Renal pelvis (tissue), 1 donor: ENCODE measurements at regions not wholly inside any gene's neighbourhood (a gene's known extent, or its start where the extent isn't known, plus 50 kb on each side); places are given as distances from the start of the nearest gene placed in this dataset.
"Not testable (repeated sequence)": the region's sequence is repeated elsewhere in the genome, so short reads cannot be mapped to it uniquely, and the experiment has no call there.

Experiments used
- DNase-seq: peaks from one replicate; pipeline ENCODE4 v3.0.0-alpha.2; 2013

- no peak for DNase-seq
Measured at GRCh38 chr20:29687438-29687837, 1570.0 kb upstream of the DEFB115 start.

GRCh38 chr20:29689411-29690225, 1567.8 kb upstream of the DEFB115 start:
- no peak for DNase-seq

- no peak for DNase-seq
Measured at GRCh38 chr20:29690274-29690673, 1567.2 kb upstream of the DEFB115 start.

GRCh38 chr20:29740601-29740950, 1516.9 kb upstream of the DEFB115 start:
- DNase-seq, result no peak

GRCh38 chr20:29740951-29741593, 1516.4 kb upstream of the DEFB115 start:
- no peak for DNase-seq

GRCh38 chr20:29741594-29741893, 1515.9 kb upstream of the DEFB115 start:
- no peak for DNase-seq

- no peak for DNase-seq
Measured at GRCh38 chr20:29741894-29742698, 1515.4 kb upstream of the DEFB115 start.

GRCh38 chr20:29742699-29743100, 1514.8 kb upstream of the DEFB115 start:
- DNase-seq, result no peak

- DNase-seq, result no peak
Measured at GRCh38 chr20:29743101-29743931, 1514.1 kb upstream of the DEFB115 start.

- DNase-seq, result no peak
Measured at GRCh38 chr20:29744071-29744470, 1513.4 kb upstream of the DEFB115 start.

GRCh38 chr20:29745534-29746245, 1511.8 kb upstream of the DEFB115 start:
- DNase-seq, result not testable (repeated sequence)

GRCh38 chr20:29750268-29750899, 1507.1 kb upstream of the DEFB115 start:
- DNase-seq, result no peak

- not testable (repeated sequence) for DNase-seq
Measured at GRCh38 chr20:29752644-29753425, 1504.6 kb upstream of the DEFB115 start.

- not testable (repeated sequence) for DNase-seq
Measured at GRCh38 chr20:29753426-29753746, 1504.1 kb upstream of the DEFB115 start.

GRCh38 chr20:29753879-29754278, 1503.6 kb upstream of the DEFB115 start:
- not testable (repeated sequence) for DNase-seq

GRCh38 chr20:29755854-29756498, 1501.5 kb upstream of the DEFB115 start:
- not testable (repeated sequence) for DNase-seq

GRCh38 chr20:29756664-29757063, 1500.8 kb upstream of the DEFB115 start:
- no peak for DNase-seq

GRCh38 chr20:29761621-29762385, 1495.7 kb upstream of the DEFB115 start:
- not testable (repeated sequence) for DNase-seq

- DNase-seq, result no peak
Measured at GRCh38 chr20:29762620-29763019, 1494.8 kb upstream of the DEFB115 start.
